DOHH2 (cell line): ENCODE measurements at regions not wholly inside any gene's neighbourhood (a gene's known extent, or its start where the extent isn't known, plus 50 kb on each side); places are given as distances from the start of the nearest gene placed in this dataset.

ENCODE experiments used
- CTCF ChIP-seq: fragments of 200-600 bp; sonication (generic); IDR thresholded peaks from one replicate; pipeline ENCODE4 v1.5.1; 2014; ENCODE audit warnings: antibody characterized with exemption, mild to moderate bottlenecking, low read depth, low read length; ENCODE audit not compliant: poor library complexity, severe bottlenecking
- EZH2phosphoT487 ChIP-seq: fragments of 200-600 bp; sonication (generic); IDR thresholded peaks from 2 replicates; pipeline ENCODE4 v1.6.1; 2017; ENCODE audit warnings: borderline replicate concordance, mild to moderate bottlenecking, antibody characterized with exemption, low read length, moderate library complexity, mixed read lengths

- no peak for TF ChIP-seq CTCF
- TF ChIP-seq EZH2phosphoT487: no peak
Observed at GRCh38 chr3:106620646-106621045, 751.8 kb upstream of the CBLB start.
